Glutamatergic neuron (in vitro differentiated cells): ENCODE measurements at regions not wholly inside any gene's neighbourhood (a gene's known extent, or its start where the extent isn't known, plus 50 kb on each side); places are given as distances from the start of the nearest gene placed in this dataset.

Experiments
- DNase-seq: peaks from one replicate; pipeline ENCODE4 v3.0.0; 2022
- H3K27ac Mint-ChIP-seq: one replicate; pipeline ENCODE4 v1.8.0; 2020; ENCODE audit warnings: mild to moderate bottlenecking, mixed read lengths, inconsistent platforms; ENCODE audit not compliant: unreplicated experiment
- H3K27me3 Mint-ChIP-seq: one replicate; pipeline ENCODE4 v1.8.0; 2020; ENCODE audit warnings: mild to moderate bottlenecking, moderate library complexity, mixed read lengths, inconsistent platforms; ENCODE audit not compliant: unreplicated experiment
- H3K36me3 Mint-ChIP-seq: one replicate; pipeline ENCODE4 v1.8.0; 2020; ENCODE audit warnings: mild to moderate bottlenecking, mixed read lengths, inconsistent platforms; ENCODE audit not compliant: unreplicated experiment
- H3K4me1 Mint-ChIP-seq: one replicate; pipeline ENCODE4 v1.8.0; 2020; ENCODE audit warnings: mild to moderate bottlenecking, low read depth, mixed read lengths, inconsistent platforms; ENCODE audit not compliant: unreplicated experiment
- H3K4me3 Mint-ChIP-seq: one replicate; pipeline ENCODE4 v1.8.0; 2020; ENCODE audit warnings: mild to moderate bottlenecking, mixed read lengths, inconsistent platforms; ENCODE audit not compliant: unreplicated experiment
- H3K9me3 Mint-ChIP-seq: one replicate; pipeline ENCODE4 v1.8.0; 2020; ENCODE audit warnings: mild to moderate bottlenecking, moderate library complexity, mixed read lengths, inconsistent platforms; ENCODE audit not compliant: unreplicated experiment
- CTCF ChIP-seq: fragments of 200-600 bp; sonication (generic); IDR thresholded peaks from one replicate; pipeline ENCODE4 v1.5.0; 2021; ENCODE audit not compliant: partially characterized antibody, unreplicated experiment

GRCh38 chr2:17160594-17160993, 357.6 kb downstream of the RAD51AP2 start:
- Mint-ChIP-seq H3K27me3 (no peaks in the 10 kb centered on the region), H3K27ac (no peak overlapping the region), H3K4me3 (no peak overlapping the region), H3K4me1 (no peaks in the 10 kb centered on the region), H3K9me3 (no peaks in the 10 kb centered on the region), H3K36me3 (no peaks in the 10 kb centered on the region)
- DNase-seq, result no peak
- TF ChIP-seq CTCF, result no peak

GRCh38 chr2:17156086-17156485, 362.2 kb downstream of the RAD51AP2 start:
- no peak for TF ChIP-seq CTCF
- no peak overlapping the region for H3K27ac Mint-ChIP-seq
- H3K9me3 Mint-ChIP-seq, result no peaks in the 10 kb centered on the region
- H3K4me1 Mint-ChIP-seq, result no peaks in the 10 kb centered on the region
- H3K27me3 Mint-ChIP-seq, result no peaks in the 10 kb centered on the region
- no peaks in the 10 kb centered on the region for H3K36me3 Mint-ChIP-seq
- no peak overlapping the region for H3K4me3 Mint-ChIP-seq
- no peak for DNase-seq

GRCh38 chr2:17149945-17150344, 368.3 kb downstream of the RAD51AP2 start:
- no peak overlapping the region for H3K4me3 Mint-ChIP-seq
- peaks cover 10% of the 10 kb centered on the region for H3K4me1 Mint-ChIP-seq
- no peaks in the 10 kb centered on the region for H3K36me3 Mint-ChIP-seq
- DNase-seq, result no peak
- no peaks in the 10 kb centered on the region for H3K27me3 Mint-ChIP-seq
- no peak for TF ChIP-seq CTCF
- no peaks in the 10 kb centered on the region for H3K9me3 Mint-ChIP-seq
- no peak overlapping the region for H3K27ac Mint-ChIP-seq

- Mint-ChIP-seq H3K36me3 (no peaks in the 10 kb centered on the region), H3K9me3 (no peaks in the 10 kb centered on the region), H3K27ac (no peak overlapping the region), H3K4me1 (peaks cover 10% of the 10 kb centered on the region), H3K27me3 (no peaks in the 10 kb centered on the region), H3K4me3 (no peak overlapping the region)
- DNase-seq, result peak; percentile 41
- no peak for TF ChIP-seq CTCF
These were observed 369.7 kb downstream of the RAD51AP2 start for GRCh38 chr2:17148407-17149145.

GRCh38 chr2:17146358-17146757, 371.9 kb downstream of the RAD51AP2 start:
- Mint-ChIP-seq H3K4me3 (no peak overlapping the region), H3K27me3 (no peaks in the 10 kb centered on the region), H3K36me3 (no peaks in the 10 kb centered on the region), H3K9me3 (no peaks in the 10 kb centered on the region), H3K4me1 (peaks cover 10% of the 10 kb centered on the region), H3K27ac (no peak overlapping the region)
- DNase-seq, result no peak
- no peak for TF ChIP-seq CTCF
